Jurkat, Clone E6-1 (cell line): ENCODE measurements at regions not wholly inside any gene's neighbourhood (a gene's known extent, or its start where the extent isn't known, plus 50 kb on each side); places are given as distances from the start of the nearest gene placed in this dataset.

Experiments used
- DNase-seq: peaks from one replicate; pipeline ENCODE4 v3.0.0-alpha.2; 2011; ENCODE audit warnings: low read depth, low spot score
- H3K4me3 ChIP-seq: 2 replicates; pipeline ENCODE4 v1.5.1; 2011; ENCODE audit warnings: mild to moderate bottlenecking, low read length, control low read depth, moderate library complexity

- no peak overlapping the region for H3K4me3 ChIP-seq
- DNase-seq: no peak
These were observed 134.2 kb downstream of the RWDD3 start for GRCh38 chr1:95368178-95368577.

- H3K4me3 ChIP-seq: no peak overlapping the region
- no peak for DNase-seq
These were observed 136.1 kb downstream of the RWDD3 start for GRCh38 chr1:95369985-95370690.

GRCh38 chr1:95370691-95371562 lies 136.9 kb downstream of the RWDD3 start:
- no peak overlapping the region for H3K4me3 ChIP-seq
- DNase-seq: no peak

- DNase-seq: no peak
- H3K4me3 ChIP-seq: no peak overlapping the region
These were observed 137.8 kb downstream of the RWDD3 start for GRCh38 chr1:95371666-95372282.

GRCh38 chr1:95375174-95375573 lies 141.2 kb downstream of the RWDD3 start:
- no peak overlapping the region for H3K4me3 ChIP-seq
- no peak for DNase-seq

GRCh38 chr1:95380909-95381308 lies 146.9 kb downstream of the RWDD3 start:
- DNase-seq: no peak
- H3K4me3 ChIP-seq: no peak overlapping the region

- no peak overlapping the region for H3K4me3 ChIP-seq
- peak; percentile 61 for DNase-seq
These were observed 148.2 kb downstream of the RWDD3 start for GRCh38 chr1:95382000-95382786.

GRCh38 chr1:95383111-95383510 lies 149.1 kb downstream of the RWDD3 start:
- no peak overlapping the region for H3K4me3 ChIP-seq
- no peak for DNase-seq

GRCh38 chr1:95384567-95384966 lies 150.6 kb downstream of the RWDD3 start:
- no peak overlapping the region for H3K4me3 ChIP-seq
- DNase-seq: peak; percentile 74

GRCh38 chr1:95386371-95386770 lies 152.4 kb downstream of the RWDD3 start:
- H3K4me3 ChIP-seq: no peak overlapping the region
- DNase-seq: no peak

GRCh38 chr1:95386915-95387314 lies 152.9 kb downstream of the RWDD3 start:
- no peak overlapping the region for H3K4me3 ChIP-seq
- DNase-seq: no peak

GRCh38 chr1:95388031-95388430 lies 154.0 kb downstream of the RWDD3 start:
- no peak overlapping the region for H3K4me3 ChIP-seq
- no peak for DNase-seq

- no peak for DNase-seq
- no peak overlapping the region for H3K4me3 ChIP-seq
These were observed 159.4 kb downstream of the RWDD3 start for GRCh38 chr1:95393434-95393833.

- DNase-seq: no peak
- no peak overlapping the region for H3K4me3 ChIP-seq
These were observed 162.5 kb downstream of the RWDD3 start for GRCh38 chr1:95396557-95396956.

GRCh38 chr1:95402780-95403179 lies 168.8 kb downstream of the RWDD3 start:
- DNase-seq: no peak
- H3K4me3 ChIP-seq: no peak overlapping the region

GRCh38 chr1:95406279-95406678 lies 172.3 kb downstream of the RWDD3 start:
- DNase-seq: no peak
- H3K4me3 ChIP-seq: no peak overlapping the region

GRCh38 chr1:95407131-95407885 lies 173.3 kb downstream of the RWDD3 start:
- H3K4me3 ChIP-seq: no peak overlapping the region
- DNase-seq: no peak

GRCh38 chr1:95407886-95408291 lies 173.9 kb downstream of the RWDD3 start:
- H3K4me3 ChIP-seq: no peak overlapping the region
- DNase-seq: no peak
